ENCODE measurements at regions not wholly inside any gene's neighbourhood (a gene's known extent, or its start where the extent isn't known, plus 50 kb on each side); places are given as distances from the start of the nearest gene placed in this dataset.
"Not testable (repeated sequence)": the region's sequence is repeated elsewhere in the genome, so short reads cannot be mapped to it uniquely, and the experiment has no call there.

DNA sequence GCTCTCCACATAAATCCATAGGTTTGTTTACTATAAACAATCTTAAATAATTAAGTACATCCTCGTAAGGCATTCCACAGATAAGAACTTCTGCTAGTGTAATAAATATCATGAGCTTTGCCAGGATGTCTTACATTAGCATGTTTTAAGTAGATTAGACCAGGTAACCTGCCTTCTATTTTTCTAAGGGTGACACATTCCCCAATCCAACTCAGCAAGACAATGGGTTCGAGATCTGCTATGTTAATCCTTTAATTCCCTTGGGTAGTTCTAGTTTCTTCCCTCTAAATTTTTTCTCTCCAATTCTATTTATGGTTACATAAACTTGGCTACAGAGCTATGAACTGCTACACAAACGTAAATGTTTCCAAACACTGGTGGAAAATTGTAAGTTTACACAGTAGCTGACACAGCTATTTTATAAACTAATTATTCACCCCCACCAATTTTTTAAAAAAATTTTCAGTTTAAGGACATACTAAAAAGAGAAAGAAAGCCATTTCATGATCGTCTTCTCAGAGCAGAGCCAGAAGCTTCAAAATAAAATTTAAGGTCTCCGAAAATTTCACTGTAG, 386.5 kb upstream of the SLC39A10 start:
- DNase-seq, result no peak

- no peak for DNase-seq
Observed at GRCh38 chr2:195269220-195269619, 387.8 kb upstream of the SLC39A10 start.

DNA sequence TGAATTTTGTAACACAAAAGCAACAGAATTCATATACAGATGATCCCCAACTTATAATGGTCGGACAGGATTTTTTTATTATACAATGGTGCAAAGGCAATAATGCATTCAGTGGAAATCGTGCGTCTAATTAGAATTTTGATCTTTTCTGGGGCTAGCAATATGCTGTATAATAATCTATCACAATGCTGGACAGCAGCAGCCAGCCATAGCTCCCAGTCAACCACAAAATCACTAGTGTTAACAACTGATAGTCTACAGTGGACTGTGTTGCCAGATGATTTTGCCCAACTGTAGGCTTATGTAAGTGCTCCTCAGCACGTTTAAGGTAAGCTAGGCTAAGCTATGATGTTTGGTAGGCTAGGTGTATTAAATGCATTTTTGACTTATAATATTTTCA, 399.0 kb upstream of the SLC39A10 start:
- no peak for DNase-seq

- DNase-seq, result no peak
Observed at GRCh38 chr2:195252018-195252417, 405.0 kb upstream of the SLC39A10 start.

- DNase-seq, result no peak
Observed at GRCh38 chr2:195251214-195251613, 405.8 kb upstream of the SLC39A10 start.

- no peak for DNase-seq
Observed at GRCh38 chr2:195238826-195239225, 418.2 kb upstream of the SLC39A10 start.

- DNase-seq, result no peak
Observed at GRCh38 chr2:195238379-195238778, 418.6 kb upstream of the SLC39A10 start.

DNA sequence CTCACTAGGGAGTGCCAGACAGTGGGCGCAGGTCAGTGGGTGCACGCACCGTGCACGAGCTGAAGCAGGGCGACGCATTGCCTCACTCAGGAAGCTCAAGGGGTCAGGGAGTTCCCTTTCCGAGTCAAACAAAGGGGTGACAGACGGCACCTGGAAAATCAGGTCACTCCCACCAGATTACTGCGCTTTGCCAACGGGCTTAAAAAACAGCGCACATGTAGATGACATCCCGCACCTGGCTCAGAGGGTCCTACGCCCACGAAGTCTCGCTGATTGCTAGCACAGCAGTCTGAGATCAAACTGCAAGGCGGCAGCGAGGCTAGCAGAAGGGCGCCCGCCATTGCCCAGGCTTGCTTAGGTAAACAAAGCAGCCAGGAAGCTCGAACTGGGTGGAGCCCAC, 428.5 kb upstream of the SLC39A10 start:
- DNase-seq, result not testable (repeated sequence)

- no peak for DNase-seq
Observed at GRCh38 chr2:195214072-195214471, 443.0 kb upstream of the SLC39A10 start.

GRCh38 chr2:195212586-195212985, 444.4 kb upstream of the SLC39A10 start:
- DNase-seq, result no peak

DNA sequence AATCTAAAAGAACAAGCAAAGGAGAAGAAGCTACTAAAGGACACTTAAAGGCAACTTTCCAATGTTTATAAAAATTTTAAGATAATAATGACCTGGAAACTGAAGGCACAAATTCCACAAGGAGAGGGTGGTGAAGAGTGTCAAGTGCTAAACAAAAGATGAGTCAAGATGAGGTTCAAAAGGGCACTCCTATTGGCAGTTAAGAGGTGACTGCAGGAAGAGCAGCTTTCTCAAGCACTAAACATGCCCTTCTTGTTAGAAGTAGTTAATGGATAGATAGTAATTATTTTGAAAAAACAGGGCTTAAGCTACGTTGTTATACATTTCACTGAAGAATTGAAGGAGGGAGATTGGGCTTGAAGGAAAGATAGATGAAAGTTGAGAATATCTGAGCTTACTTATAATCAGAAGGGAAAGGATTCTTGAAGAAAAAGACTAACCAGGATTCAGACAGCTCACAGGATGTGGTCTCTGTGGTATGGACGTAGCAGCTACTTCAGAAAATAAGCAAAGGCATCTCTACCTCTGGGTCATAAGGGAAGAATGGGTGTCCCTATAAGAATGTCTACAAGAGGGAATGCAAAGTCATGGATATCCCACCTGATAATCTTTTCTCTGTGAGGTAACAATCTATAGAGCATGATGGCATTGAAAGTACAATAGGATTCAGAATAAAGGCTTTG, 454.7 kb upstream of the SLC39A10 start:
- no peak for DNase-seq

GRCh38 chr2:195199864-195200263, 457.2 kb upstream of the SLC39A10 start:
- no peak for DNase-seq

- no peak for DNase-seq
Observed at GRCh38 chr2:195181059-195181705, 475.8 kb upstream of the SLC39A10 start.

DNA sequence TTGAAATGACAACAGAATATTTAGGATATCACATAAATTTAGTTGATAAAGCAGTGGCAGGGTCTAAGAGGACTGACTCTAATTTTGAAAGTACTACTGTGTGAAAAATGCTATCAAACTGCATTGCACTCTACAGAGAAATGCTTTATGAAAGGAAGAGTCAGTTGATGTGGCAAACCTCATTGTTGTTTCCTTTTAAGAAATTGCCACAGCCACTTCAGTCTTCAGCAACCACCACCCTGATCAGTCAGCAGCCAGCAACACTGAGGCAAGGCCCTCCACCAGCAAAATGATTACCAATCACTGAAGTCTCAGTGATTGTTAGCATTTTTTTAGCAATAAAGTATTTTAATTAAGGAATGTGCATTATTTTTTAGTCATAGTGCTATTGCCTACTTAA, 488.7 kb upstream of the SLC39A10 start:
- no peak for DNase-seq

GRCh38 chr2:195164930-195165329, 492.1 kb upstream of the SLC39A10 start:
- no peak for DNase-seq

- DNase-seq, result no peak
Observed at GRCh38 chr2:195162918-195163317, 494.1 kb upstream of the SLC39A10 start.

- no peak for DNase-seq
Observed at GRCh38 chr2:195162194-195162593, 494.8 kb upstream of the SLC39A10 start.

- no peak for DNase-seq
Observed at GRCh38 chr2:195160963-195161362, 496.1 kb upstream of the SLC39A10 start.

- DNase-seq, result no peak
Observed at GRCh38 chr2:195151711-195152110, 505.3 kb upstream of the SLC39A10 start.

DNA sequence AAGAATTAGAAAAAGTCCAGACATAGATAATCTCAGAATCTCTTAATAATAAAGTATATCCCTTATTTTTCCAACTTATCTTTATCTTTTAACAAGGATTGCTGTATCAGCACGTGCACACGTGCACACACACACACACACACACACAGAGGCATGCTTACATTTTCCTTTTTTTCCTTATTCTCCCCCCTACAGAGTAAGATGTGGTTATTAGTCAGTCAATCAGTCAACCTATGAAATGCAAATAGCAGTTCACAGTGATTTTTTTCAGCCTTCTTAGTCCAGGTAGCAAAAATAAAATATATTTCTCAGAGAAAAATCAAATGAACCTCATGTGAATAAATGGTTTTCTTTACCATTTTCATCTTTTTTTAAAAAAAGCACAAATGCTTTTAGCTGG, 506.2 kb upstream of the SLC39A10 start:
- DNase-seq, result no peak

- DNase-seq, result no peak
Observed at GRCh38 chr2:195148004-195148403, 509.0 kb upstream of the SLC39A10 start.

- no peak for DNase-seq
Observed at GRCh38 chr2:195146761-195147541, 510.1 kb upstream of the SLC39A10 start.

- DNase-seq, result no peak
Observed at GRCh38 chr2:195138435-195138834, 518.6 kb upstream of the SLC39A10 start.

- DNase-seq, result not testable (repeated sequence)
Observed at GRCh38 chr2:195125889-195126288, 531.1 kb upstream of the SLC39A10 start.

Measured in activated CD8-positive, alpha-beta memory T cell treated with anti-CD3 and anti-CD28 coated beads for 24 hours (primary cell).